ENCODE measurements at regions not wholly inside any gene's neighbourhood (a gene's known extent, or its start where the extent isn't known, plus 50 kb on each side); places are given as distances from the start of the nearest gene placed in this dataset.

- DNase-seq: no peak
- H3K4me1 Mint-ChIP-seq: no peaks in the 10 kb centered on the region
- H3K4me3 Mint-ChIP-seq: no peak overlapping the region
- peaks cover 70% of the 10 kb centered on the region for H3K36me3 Mint-ChIP-seq
- CTCF ChIA-PET: no interaction called here
- H3K27me3 Mint-ChIP-seq: no peaks in the 10 kb centered on the region
- no peak overlapping the region for H3K27ac Mint-ChIP-seq
- H3K9me3 Mint-ChIP-seq: no peaks in the 10 kb centered on the region
Measured at GRCh38 chr14:95417492-95417891, 97.8 kb upstream of the CLMN start.

- no peak overlapping the region for H3K27ac Mint-ChIP-seq
- H3K27me3 Mint-ChIP-seq: no peaks in the 10 kb centered on the region
- CTCF ChIA-PET: interaction anchor here (0.9 kb wide), 1 partner anchor 9 kb away, joined by 3 read pairs; no protein-coding TSS in a partner anchor
- no peak overlapping the region for H3K4me3 Mint-ChIP-seq
- no peak for DNase-seq
- peaks cover 62% of the 10 kb centered on the region for H3K36me3 Mint-ChIP-seq
- H3K9me3 Mint-ChIP-seq: no peaks in the 10 kb centered on the region
- no peaks in the 10 kb centered on the region for H3K4me1 Mint-ChIP-seq
Measured at GRCh38 chr14:95415993-95416392, 96.3 kb upstream of the CLMN start.

- Mint-ChIP-seq H3K27me3 (no peaks in the 10 kb centered on the region), H3K27ac (no peak overlapping the region), H3K4me3 (no peak overlapping the region), H3K4me1 (no peaks in the 10 kb centered on the region), H3K36me3 (peaks cover 50% of the 10 kb centered on the region), H3K9me3 (no peaks in the 10 kb centered on the region)
- no peak for DNase-seq
- CTCF ChIA-PET: no interaction called here
Measured at GRCh38 chr14:95413289-95414215, 93.8 kb upstream of the CLMN start.

- DNase-seq: no peak
- CTCF ChIA-PET: no interaction called here
- no peak overlapping the region for H3K4me3 Mint-ChIP-seq
- H3K36me3 Mint-ChIP-seq: peaks cover 39% of the 10 kb centered on the region
- no peaks in the 10 kb centered on the region for H3K4me1 Mint-ChIP-seq
- no peaks in the 10 kb centered on the region for H3K9me3 Mint-ChIP-seq
- no peaks in the 10 kb centered on the region for H3K27me3 Mint-ChIP-seq
- no peak overlapping the region for H3K27ac Mint-ChIP-seq
Measured at GRCh38 chr14:95410838-95411237, 91.1 kb upstream of the CLMN start.

- peaks cover 36% of the 10 kb centered on the region for H3K36me3 Mint-ChIP-seq
- CTCF ChIA-PET: interaction anchor here (0.5 kb wide), 1 partner anchor 232 kb away, joined by 3 read pairs; no protein-coding TSS in a partner anchor
Measured at GRCh38 chr14:95409477-95410272, 90.0 kb upstream of the CLMN start.

GRCh38 chr14:95408731-95409476, 89.2 kb upstream of the CLMN start:
- peaks cover 32% of the 10 kb centered on the region for H3K36me3 Mint-ChIP-seq
- H3K4me1 Mint-ChIP-seq: no peaks in the 10 kb centered on the region
- CTCF ChIA-PET: no interaction called here
- H3K9me3 Mint-ChIP-seq: no peaks in the 10 kb centered on the region
- no peak for DNase-seq
- H3K27me3 Mint-ChIP-seq: no peaks in the 10 kb centered on the region
- H3K4me3 Mint-ChIP-seq: no peak overlapping the region
- H3K27ac Mint-ChIP-seq: no peak overlapping the region

More at GRCh38 chr14:95409477-95410272, 90.0 kb upstream of the CLMN start:
- no peaks in the 10 kb centered on the region for H3K4me1 Mint-ChIP-seq
- H3K27ac Mint-ChIP-seq: no peak overlapping the region
- H3K27me3 Mint-ChIP-seq: no peaks in the 10 kb centered on the region
- no peak overlapping the region for H3K4me3 Mint-ChIP-seq
- no peak for DNase-seq
- no peaks in the 10 kb centered on the region for H3K9me3 Mint-ChIP-seq

GRCh38 chr14:95407354-95407753, 87.6 kb upstream of the CLMN start:
- Mint-ChIP-seq H3K27ac (no peak overlapping the region), H3K27me3 (no peaks in the 10 kb centered on the region), H3K36me3 (peaks cover 22% of the 10 kb centered on the region), H3K9me3 (no peaks in the 10 kb centered on the region), H3K4me3 (no peak overlapping the region), H3K4me1 (no peaks in the 10 kb centered on the region)
- DNase-seq: no peak
- CTCF ChIA-PET: interaction anchor here (0.7 kb wide), 1 partner anchor 149 kb away, joined by 3 read pairs; no protein-coding TSS in a partner anchor

GRCh38 chr14:95406756-95407277, 87.1 kb upstream of the CLMN start:
- no peak for DNase-seq
- Mint-ChIP-seq H3K27me3 (no peaks in the 10 kb centered on the region), H3K4me1 (no peaks in the 10 kb centered on the region), H3K27ac (no peak overlapping the region), H3K36me3 (peaks cover 22% of the 10 kb centered on the region), H3K9me3 (no peaks in the 10 kb centered on the region), H3K4me3 (no peak overlapping the region)
- CTCF ChIA-PET: interaction anchor here (0.7 kb wide), 1 partner anchor 150 kb away, joined by 3 read pairs; no protein-coding TSS in a partner anchor

GRCh38 chr14:95404583-95404982, 84.9 kb upstream of the CLMN start:
- no peaks in the 10 kb centered on the region for H3K27me3 Mint-ChIP-seq
- DNase-seq: no peak
- H3K36me3 Mint-ChIP-seq: peaks cover 12% of the 10 kb centered on the region
- H3K4me1 Mint-ChIP-seq: no peaks in the 10 kb centered on the region
- no peak overlapping the region for H3K4me3 Mint-ChIP-seq
- no peaks in the 10 kb centered on the region for H3K9me3 Mint-ChIP-seq
- H3K27ac Mint-ChIP-seq: no peak overlapping the region
- CTCF ChIA-PET: no interaction called here

GRCh38 chr14:95402578-95402977, 82.9 kb upstream of the CLMN start:
- Mint-ChIP-seq H3K4me3 (no peak overlapping the region), H3K27ac (no peak overlapping the region), H3K27me3 (no peaks in the 10 kb centered on the region), H3K9me3 (no peaks in the 10 kb centered on the region), H3K4me1 (no peaks in the 10 kb centered on the region), H3K36me3 (peaks cover 7% of the 10 kb centered on the region)
- CTCF ChIA-PET: interaction anchor here (0.7 kb wide), 1 partner anchor 13 kb away, joined by 3 read pairs; no protein-coding TSS in a partner anchor
- no peak for DNase-seq

- Mint-ChIP-seq H3K36me3 (peaks cover 5% of the 10 kb centered on the region), H3K27me3 (no peaks in the 10 kb centered on the region), H3K4me3 (no peak overlapping the region), H3K4me1 (no peaks in the 10 kb centered on the region), H3K27ac (no peak overlapping the region), H3K9me3 (no peaks in the 10 kb centered on the region)
- CTCF ChIA-PET: no interaction called here
- no peak for DNase-seq
Measured at GRCh38 chr14:95402176-95402575, 82.5 kb upstream of the CLMN start.

GRCh38 chr14:95398630-95399547, 79.2 kb upstream of the CLMN start:
- H3K36me3 Mint-ChIP-seq: no peaks in the 10 kb centered on the region
- no peak for DNase-seq
- no peak overlapping the region for H3K4me3 Mint-ChIP-seq
- CTCF ChIA-PET: no interaction called here
- peaks cover 3% of the 10 kb centered on the region for H3K9me3 Mint-ChIP-seq
- H3K27me3 Mint-ChIP-seq: peaks cover 3% of the 10 kb centered on the region
- no peaks in the 10 kb centered on the region for H3K4me1 Mint-ChIP-seq
- H3K27ac Mint-ChIP-seq: no peak overlapping the region

GRCh38 chr14:95397325-95397724, 77.6 kb upstream of the CLMN start:
- no peak for DNase-seq
- Mint-ChIP-seq H3K4me1 (no peaks in the 10 kb centered on the region), H3K27ac (no peak overlapping the region), H3K27me3 (peaks cover 3% of the 10 kb centered on the region), H3K9me3 (peaks cover 3% of the 10 kb centered on the region), H3K36me3 (no peaks in the 10 kb centered on the region), H3K4me3 (no peak overlapping the region)
- CTCF ChIA-PET: no interaction called here

Measured in activated naive CD4-positive, alpha-beta T cell treated with anti-CD3 and anti-CD28 coated beads, Interleukin-2, amount 10 ng/mL, durations not matched to agents 7 days and 5 days (primary cell).